HG02798 (cell line): ENCODE measurements at regions not wholly inside any gene's neighbourhood (a gene's known extent, or its start where the extent isn't known, plus 50 kb on each side); places are given as distances from the start of the nearest gene placed in this dataset.

Experiments
- ATAC-seq: cut with Tn5 transposase; IDR thresholded peaks from one replicate; pipeline ENCODE4 v1.9.1; 2021; ENCODE audit warnings: mild to moderate bottlenecking; ENCODE audit not compliant: unreplicated experiment, poor library complexity

DNA sequence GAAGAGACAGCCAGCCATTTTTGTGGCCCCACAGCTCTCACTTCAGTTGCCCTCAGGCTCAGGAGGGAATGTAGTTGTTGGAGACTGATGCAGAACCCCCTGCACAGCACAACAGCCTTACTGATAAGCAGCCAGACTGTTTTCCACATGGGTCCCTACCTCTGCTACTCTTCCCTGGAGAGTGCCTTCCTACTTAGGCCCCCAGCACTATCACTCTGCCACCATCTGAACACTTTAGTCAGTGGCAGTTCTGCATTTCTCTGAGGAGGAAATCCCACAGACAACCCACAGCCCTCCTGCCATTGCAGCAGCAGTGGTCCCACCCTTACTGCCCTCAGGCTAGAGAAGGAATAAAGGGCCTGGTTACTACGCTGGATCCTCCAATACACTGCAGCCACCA, 61.8 kb upstream of the PTPRD start:
- ATAC-seq, result no peak

DNA sequence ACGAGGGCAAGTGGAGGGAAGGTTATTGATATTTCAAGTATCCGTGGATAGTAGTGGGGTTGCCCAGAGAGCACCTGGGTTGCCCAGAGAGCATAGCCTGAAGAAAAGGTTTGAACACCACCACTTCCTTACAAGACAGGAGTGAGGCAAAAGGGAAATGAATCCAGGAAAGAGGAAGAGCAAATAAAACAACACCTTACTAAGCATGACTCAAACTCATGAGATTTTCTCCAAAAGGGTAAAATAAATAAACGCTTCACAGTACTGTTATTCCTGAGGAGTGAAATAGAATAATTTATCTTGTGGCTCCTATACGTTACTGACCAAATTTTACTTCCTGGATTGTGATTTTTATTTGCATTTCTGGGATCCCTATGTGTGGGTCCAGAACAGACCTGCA, 65.2 kb upstream of the PTPRD start:
- ATAC-seq, result no peak

DNA sequence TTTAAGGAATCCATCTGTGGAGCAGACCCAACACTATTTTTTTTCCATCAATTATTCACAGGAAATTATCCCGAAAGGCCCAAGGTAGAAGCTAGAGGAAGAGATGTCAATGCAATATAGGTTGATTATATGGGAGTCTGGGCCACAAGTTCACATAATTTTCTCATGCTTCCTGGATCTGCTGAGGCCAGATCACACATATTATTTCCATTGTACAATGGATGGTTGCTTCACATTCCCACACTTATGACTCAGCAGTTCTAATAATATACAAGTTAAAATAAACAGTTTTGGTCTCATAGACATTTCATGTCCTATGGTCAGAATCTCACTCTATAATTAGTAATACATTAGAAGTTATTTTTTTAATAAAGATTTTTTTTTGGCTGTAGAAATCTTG, 66.0 kb upstream of the PTPRD start:
- ATAC-seq, result no peak

DNA sequence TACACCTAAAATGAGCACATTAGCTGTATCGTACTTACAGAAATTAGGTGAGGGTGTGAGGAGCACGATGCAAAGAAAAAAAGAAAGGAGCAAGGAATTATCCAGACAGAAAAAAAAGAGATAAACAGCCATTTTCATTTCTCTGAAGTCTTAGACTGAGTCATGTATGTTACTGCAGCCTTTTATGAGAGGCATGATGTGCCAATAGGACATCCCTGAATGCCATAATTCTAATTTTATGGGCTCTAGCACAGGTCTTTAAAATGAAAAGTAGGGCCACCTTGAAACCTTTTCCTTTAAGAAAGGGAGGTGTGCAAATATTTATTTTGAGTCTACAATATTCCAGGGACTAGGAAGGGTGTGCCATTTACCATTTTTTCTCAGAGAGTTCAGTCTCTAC, 74.1 kb upstream of the PTPRD start:
- no peak for ATAC-seq

- ATAC-seq, result no peak
Observed at GRCh38 chr9:10690546-10690945, 77.7 kb upstream of the PTPRD start.

GRCh38 chr9:10697044-10697443, 84.2 kb upstream of the PTPRD start:
- ATAC-seq, result no peak

DNA sequence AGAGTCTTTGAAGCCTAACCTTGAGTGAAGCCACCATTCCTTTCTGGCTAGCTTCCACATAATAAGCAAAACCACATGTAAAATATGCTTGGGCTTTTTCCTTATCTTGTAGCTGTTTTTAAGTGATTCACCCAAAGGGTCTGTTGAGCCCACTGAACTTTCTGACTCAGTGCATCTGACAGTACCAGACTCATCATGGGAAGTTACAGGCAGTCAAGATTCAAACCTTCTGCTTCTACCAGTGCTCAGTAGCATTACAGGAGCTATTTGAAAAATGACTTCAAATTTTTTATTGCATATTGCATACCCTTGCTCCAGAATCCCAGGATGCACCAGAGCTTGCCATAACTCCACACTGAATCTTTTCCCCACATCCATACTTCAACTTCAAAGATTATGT, 87.5 kb upstream of the PTPRD start:
- no peak for ATAC-seq

- ATAC-seq, result no peak
Observed at GRCh38 chr9:10700915-10701314, 88.1 kb upstream of the PTPRD start.

- ATAC-seq, result no peak
Observed at GRCh38 chr9:10701906-10702305, 89.1 kb upstream of the PTPRD start.

DNA sequence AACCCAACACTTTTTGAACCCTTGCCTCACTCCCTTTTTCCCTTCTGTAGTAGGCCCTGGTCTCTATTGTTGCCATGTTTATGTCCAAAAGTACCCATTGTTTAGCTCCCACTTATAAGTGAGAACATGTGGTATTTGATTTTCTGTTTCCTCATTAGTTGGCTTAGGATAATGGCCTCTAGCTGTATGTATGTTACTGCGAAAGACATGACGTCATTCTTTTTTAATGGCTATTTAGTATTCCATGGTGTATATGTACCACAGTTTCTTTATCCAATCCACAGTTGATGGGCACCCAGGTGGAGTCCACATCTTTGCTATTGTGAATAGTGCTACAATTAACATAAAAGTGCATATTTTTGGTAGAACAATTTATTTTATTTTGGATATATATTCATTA, 90.3 kb upstream of the PTPRD start:
- no peak for ATAC-seq

- ATAC-seq, result no peak
Observed at GRCh38 chr9:10704720-10705119, 91.9 kb upstream of the PTPRD start.

DNA sequence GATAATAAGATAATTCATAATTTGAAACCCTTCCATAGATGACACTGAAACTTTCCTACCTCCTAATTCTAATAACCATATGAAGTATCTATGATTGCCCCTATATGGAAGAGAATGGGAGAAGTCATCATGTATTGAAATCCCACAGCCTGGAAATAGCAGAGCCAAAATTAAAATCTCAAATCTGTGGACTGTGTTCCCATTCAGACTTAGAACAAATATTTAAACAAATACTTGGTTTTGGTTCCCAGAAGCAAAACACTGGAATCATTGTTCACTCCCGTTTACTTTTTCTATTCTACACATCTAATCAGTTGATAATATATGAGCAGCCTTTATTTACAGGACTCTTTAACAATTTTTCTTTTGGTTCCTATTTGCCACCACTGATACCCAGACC, 92.6 kb upstream of the PTPRD start:
- no peak for ATAC-seq

DNA sequence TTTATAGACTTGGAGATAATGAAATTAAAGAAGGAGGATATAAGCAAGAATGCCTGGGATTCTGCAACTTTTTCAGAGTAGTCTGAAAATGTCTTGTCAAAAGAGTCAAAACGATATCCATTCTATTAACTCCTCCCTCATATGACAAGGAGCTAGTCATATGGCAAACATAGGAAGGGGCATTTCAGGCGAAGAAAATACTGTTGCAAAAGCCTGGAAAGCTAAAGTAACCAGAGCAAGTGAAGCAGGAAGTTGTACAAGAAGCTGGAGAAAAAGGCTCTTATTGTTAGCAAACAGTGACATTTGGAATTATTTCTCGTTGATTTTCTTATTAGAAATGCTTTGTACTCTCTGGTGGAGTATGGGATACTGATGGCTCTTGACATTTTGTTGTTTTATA, 94.0 kb upstream of the PTPRD start:
- ATAC-seq, result no peak

GRCh38 chr9:10721301-10721700, 108.5 kb upstream of the PTPRD start:
- ATAC-seq, result no peak

GRCh38 chr9:10729213-10729612, 116.4 kb upstream of the PTPRD start:
- no peak for ATAC-seq

DNA sequence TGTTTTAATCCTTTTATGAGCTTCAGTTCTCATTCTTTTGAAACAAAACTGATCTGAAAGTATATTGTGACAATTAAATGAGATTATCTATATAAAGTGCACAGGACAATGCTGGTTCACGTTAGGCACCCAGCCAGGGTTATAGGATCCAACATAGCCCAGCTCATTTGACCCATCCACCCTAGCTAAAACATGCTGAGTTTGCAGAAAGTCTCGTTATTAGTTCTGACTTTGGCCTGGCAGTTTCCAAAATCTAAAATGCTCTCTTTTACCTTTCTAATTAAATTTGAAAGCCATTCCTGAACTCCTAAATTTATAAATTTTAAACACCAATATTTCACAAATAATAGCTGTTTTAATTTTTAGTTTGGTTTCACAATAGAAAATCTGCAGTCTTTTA, 131.9 kb upstream of the PTPRD start:
- no peak for ATAC-seq

- no peak for ATAC-seq
Observed at GRCh38 chr9:10753474-10753873, 140.7 kb upstream of the PTPRD start.

DNA sequence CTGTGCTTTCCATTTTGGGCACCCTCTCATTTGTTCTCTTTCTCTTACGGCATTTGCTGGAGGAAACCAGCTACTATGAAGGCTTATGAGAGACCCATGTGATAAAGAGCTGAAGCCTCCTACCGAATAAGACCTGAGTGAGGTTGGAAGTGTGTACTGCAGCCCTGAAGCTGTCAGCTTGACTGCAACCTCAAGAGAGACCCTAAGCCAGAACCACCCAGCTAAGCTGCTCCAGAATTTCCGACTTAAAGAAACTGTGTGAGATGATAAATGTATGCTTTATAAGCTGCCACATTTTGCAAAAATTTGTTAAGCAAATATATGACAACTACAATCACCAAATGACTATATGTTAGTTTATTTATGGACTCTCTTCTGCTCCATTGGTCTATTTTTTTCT, 151.7 kb upstream of the PTPRD start:
- no peak for ATAC-seq

- no peak for ATAC-seq
Observed at GRCh38 chr9:10773136-10773535, 160.3 kb upstream of the PTPRD start.

DNA sequence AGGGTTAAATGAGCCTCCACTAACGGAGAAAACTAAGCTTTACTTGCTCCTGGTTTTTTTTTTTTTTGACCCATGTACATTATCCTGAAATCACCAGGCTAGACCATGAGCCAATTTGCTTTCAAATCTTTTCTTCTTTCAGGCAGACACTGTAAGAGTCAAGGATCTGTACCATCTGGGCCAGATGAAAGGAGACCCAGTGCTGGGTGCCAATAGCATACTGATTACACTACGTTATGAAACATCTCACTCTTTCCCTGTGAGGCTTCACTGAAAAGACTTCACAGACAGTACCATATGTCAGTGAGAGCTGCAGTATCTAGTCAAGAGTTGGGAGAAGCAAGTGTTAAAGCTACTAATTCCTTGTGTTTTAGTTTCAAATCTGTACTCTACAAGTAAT, 161.2 kb upstream of the PTPRD start:
- no peak for ATAC-seq

DNA sequence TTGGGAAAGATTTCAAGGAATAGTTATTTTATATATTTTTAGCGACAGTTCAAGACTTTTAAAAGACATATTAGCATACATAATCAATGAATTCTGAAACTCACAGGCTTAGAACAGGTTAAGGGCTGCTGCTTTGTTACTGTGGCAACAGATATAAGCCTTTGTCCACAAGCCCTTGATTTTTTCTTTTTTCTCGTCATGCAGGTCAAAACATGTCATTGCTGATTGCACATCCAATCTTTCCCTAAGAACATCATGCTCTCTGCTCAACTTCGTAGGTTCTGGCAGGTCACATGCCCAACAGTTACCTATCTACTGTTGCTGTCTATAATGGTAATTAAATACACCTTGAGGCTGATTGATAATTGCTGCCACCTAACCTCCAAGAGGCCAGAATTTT, 172.5 kb upstream of the PTPRD start:
- ATAC-seq, result no peak

DNA sequence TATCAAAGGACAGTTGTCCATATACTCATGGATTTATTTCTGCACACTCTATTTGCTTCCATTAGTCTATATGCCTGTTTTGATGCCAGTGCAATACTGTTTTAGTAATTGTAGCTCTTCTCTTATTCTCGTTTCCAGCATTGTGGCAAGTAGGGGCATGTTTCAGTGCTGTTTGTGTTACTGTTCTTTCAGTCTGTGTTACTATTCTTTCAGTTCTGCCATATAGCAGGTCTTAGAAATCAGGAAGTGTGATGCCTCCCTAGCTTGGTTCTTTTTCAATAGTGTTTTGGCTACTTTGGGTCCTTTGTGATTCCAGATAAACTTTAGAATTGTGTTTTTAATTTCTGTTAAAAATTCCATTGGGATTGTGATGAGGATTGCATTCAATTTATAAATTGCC, 180.5 kb upstream of the PTPRD start:
- no peak for ATAC-seq

- no peak for ATAC-seq
Observed at GRCh38 chr9:10804486-10804885, 191.7 kb upstream of the PTPRD start.
